ENCODE measurements at regions not wholly inside any gene's neighbourhood (a gene's known extent, or its start where the extent isn't known, plus 50 kb on each side); places are given as distances from the start of the nearest gene placed in this dataset.
A peak's percentile ranks its signal among the peaks of the same experiment; 100 is the strongest.

DNA sequence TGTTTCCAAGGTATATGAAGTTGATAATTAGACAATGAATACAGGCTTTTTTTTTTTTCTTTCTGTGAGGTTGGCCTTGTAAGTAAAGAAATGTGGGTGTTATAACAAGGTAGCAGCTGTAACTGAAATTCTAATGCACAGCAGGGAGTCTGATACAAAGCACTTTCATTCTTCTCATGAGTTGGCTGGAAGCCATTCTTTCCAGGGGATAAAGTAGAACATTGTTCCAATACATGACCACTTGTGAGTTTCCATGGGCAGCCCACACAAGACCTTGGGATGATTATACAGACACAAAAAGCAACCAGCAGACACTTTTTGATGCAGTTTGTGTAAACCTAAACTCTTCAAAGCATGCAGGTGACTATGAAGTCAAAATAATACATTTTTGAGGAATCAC, 1785.9 kb upstream of the WWC1 start:
- peak; percentile 85 for DNase-seq

- DNase-seq = no peak
These were observed 1783.5 kb upstream of the WWC1 start for GRCh38 chr5:166507810-166508425.

- DNase-seq = no peak
These were observed 1782.4 kb upstream of the WWC1 start for GRCh38 chr5:166509085-166509484.

DNA sequence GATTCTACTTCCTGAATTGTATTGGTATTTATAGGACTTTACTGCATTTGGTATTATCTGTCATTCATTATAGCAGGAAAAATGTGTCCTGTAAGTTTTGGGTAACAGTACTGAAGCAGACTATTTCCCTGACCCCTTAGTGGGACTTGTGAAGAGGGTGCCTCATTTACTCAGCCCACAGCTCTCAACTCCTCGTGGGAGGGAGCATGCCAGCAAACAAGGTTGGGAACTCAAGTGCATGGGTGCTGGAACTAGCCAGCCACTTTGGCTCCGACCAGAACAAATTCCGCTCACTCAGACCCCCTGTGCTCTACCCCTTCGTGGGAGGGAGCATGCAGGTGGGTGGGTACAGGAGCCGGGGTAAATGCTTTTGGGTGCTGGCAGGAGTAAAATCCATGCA, 1773.5 kb upstream of the WWC1 start:
- DNase-seq = no peak

GRCh38 chr5:166523206-166523605, 1768.2 kb upstream of the WWC1 start:
- DNase-seq = no peak

DNA sequence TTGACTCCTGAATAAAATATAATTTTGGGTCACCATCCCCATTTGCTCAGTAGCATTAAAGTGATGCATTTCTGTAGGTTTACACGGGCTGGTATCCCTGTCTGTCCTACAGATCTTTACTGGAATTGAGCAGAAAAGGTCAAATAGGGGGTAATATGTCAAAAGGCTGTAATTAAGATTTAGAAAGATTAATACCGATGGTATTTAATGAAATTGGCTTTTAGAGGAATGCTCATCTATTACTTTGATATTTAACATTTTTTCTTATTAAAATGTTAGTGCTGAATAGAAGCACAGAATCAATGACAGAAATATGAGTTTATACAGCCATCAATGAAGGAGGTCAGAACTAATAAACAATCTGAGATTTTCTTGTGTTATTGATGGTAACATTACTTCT, 1762.2 kb upstream of the WWC1 start:
- DNase-seq = no peak

GRCh38 chr5:166532456-166533220, 1758.8 kb upstream of the WWC1 start:
- no peak for DNase-seq

DNA sequence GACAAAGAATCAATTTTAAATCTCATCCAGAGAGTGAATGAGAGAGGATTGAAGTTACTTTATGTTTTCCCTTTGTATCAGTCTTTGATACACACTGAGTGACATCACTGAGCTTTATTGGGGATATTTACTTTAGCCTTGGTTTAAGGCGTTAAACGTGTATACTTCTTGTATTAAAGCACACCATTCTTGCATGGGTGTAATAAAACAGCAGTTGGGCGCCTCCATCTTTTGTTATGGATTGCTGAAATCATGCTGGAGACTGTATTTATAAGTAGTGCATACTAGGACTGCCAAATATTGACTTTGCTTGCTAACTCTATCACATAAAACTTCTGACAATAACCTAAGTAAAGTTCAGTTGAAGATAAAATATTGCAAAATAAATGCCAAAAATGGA, 1755.8 kb upstream of the WWC1 start:
- peak; percentile 15 for DNase-seq

- DNase-seq = no peak
These were observed 1751.3 kb upstream of the WWC1 start for GRCh38 chr5:166540156-166540555.

DNA sequence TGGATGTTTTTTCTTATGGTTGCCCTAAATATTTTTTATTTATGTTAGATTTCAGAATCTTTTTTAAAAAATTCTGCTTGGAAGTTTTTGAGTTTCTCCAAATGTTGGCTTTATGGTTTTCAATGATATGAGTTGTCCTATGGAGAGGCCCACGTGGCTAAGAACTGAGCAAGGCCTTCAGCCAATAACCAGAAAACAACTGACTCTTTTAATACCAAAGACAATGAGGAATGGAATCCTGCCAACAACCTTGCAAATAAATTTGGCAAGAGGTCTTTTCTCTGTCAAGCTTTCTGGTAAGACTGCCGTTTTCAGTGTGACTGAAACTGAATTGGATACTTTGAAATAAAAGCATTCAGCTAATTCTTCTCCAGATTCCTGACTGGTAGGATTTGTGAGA, 1740.1 kb upstream of the WWC1 start:
- no peak for DNase-seq

- DNase-seq = no peak
These were observed 1737.7 kb upstream of the WWC1 start for GRCh38 chr5:166553778-166554177.

GRCh38 chr5:166561759-166562158, 1729.7 kb upstream of the WWC1 start:
- no peak for DNase-seq

- DNase-seq = no peak
These were observed 1729.2 kb upstream of the WWC1 start for GRCh38 chr5:166562246-166562645.

GRCh38 chr5:166566725-166567124, 1724.7 kb upstream of the WWC1 start:
- DNase-seq = no peak

DNA sequence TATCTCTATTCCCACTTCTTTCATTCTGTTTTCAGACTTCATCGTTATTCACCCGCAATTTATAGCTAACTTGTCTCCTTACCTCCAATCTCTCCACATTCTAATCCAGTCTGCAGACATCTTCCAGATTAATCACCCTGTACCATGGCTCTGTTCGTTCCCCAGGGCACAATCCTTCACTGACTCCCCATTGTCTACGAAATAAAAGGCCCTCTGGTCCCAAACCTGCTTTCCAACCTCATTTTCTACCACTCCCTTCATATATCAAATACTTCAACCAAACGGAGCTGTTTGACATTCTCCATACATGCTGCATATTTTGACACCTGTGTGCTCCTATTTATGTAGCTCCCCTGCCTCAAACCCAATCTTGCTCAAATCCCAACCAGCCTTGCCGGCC, 1720.6 kb upstream of the WWC1 start:
- DNase-seq = no peak

- DNase-seq = no peak
These were observed 1719.8 kb upstream of the WWC1 start for GRCh38 chr5:166571668-166572067.

- DNase-seq = no peak
These were observed 1715.1 kb upstream of the WWC1 start for GRCh38 chr5:166576323-166576722.

GRCh38 chr5:166581826-166582225, 1709.6 kb upstream of the WWC1 start:
- DNase-seq = no peak

GRCh38 chr5:166582416-166582815, 1709.0 kb upstream of the WWC1 start:
- no peak for DNase-seq

DNA sequence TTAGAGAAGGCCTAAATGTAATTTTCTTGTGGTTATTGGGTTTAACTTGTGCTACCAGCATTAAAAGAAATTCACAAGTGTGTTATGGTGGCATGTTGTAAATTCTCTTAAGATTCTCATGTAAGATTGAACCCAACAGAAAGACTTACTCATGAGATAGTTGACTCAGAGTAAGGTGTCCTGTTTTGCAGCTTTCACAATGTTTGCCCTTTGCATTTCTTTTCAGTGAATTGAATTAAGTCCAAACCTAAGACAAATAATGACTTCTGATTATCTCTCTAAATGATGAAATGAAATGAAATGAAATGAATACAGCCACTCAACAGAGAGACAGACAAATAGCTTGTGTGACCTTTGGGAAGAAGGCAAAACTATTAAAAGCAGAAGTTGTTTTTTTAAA, 1696.9 kb upstream of the WWC1 start:
- DNase-seq = no peak

GRCh38 chr5:166595274-166595951, 1696.0 kb upstream of the WWC1 start:
- no peak for DNase-seq

DNA sequence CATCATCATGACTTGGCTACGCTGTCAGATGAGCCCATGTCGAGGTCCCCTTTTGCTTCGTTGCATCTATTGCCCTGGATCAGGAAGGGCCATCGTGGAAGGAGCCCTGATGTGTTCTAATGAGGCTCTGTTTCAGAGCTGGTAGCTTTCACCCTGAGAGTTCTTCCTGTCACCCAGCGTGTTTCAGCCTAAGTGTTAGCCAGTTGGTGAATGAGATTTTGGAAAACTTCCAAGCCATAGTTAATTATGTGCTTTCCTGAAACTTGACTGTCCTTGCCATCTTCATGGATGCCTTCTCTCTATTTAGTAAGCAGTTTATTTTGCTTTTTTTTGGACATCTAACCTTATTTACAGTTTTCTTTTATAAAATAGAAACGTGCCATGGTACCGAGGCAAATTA, 1695.4 kb upstream of the WWC1 start:
- DNase-seq = no peak

- DNase-seq = no peak
These were observed 1689.2 kb upstream of the WWC1 start for GRCh38 chr5:166602271-166602670.

DNA sequence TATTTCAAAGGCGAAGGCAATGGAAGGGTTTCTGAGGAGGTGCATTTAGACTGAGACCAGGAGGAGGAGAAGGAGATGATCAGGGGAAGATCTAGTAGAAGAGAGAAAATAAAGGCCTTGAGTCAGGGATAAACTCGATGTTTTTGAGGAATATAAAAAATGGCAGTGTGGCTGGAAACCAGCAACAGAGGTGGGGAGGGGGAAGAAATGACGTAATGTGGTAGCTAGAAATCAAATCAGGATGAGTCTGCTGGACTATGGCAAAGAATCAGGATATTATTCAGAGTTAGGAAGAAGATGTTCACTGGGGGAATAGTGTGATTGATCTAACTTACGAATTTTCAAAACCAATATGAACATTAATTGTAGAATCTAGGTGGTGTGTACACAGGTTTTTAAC, 1673.9 kb upstream of the WWC1 start:
- no peak for DNase-seq

All from NCI-H1092 treated with DMSO at 0.1 percent for 48 hours (cell line).